SW480 (cell line): ENCODE measurements at regions not wholly inside any gene's neighbourhood (a gene's known extent, or its start where the extent isn't known, plus 50 kb on each side); places are given as distances from the start of the nearest gene placed in this dataset.

Source experiments
- DNase-seq: peaks from one replicate; pipeline ENCODE4 v3.0.0-alpha.2; 2016; ENCODE audit warnings: low spot score

- no peak for DNase-seq
These were observed 284.3 kb upstream of the LRATD1 start for GRCh38 chr2:14348247-14348646.

GRCh38 chr2:14350856-14351255 is 281.7 kb upstream of the LRATD1 start:
- no peak for DNase-seq

- no peak for DNase-seq
These were observed 280.4 kb upstream of the LRATD1 start for GRCh38 chr2:14352067-14352466.

GRCh38 chr2:14354231-14354630 is 278.3 kb upstream of the LRATD1 start:
- no peak for DNase-seq

GRCh38 chr2:14355102-14355501 is 277.4 kb upstream of the LRATD1 start:
- no peak for DNase-seq

GRCh38 chr2:14358339-14358738 is 274.2 kb upstream of the LRATD1 start:
- DNase-seq, result no peak

GRCh38 chr2:14358774-14359173 is 273.7 kb upstream of the LRATD1 start:
- DNase-seq, result no peak

GRCh38 chr2:14363137-14363536 is 269.4 kb upstream of the LRATD1 start:
- DNase-seq, result no peak

- no peak for DNase-seq
These were observed 268.5 kb upstream of the LRATD1 start for GRCh38 chr2:14363976-14364375.

GRCh38 chr2:14364471-14364870 is 268.0 kb upstream of the LRATD1 start:
- DNase-seq, result peak; percentile 38

GRCh38 chr2:14385043-14385442 is 247.5 kb upstream of the LRATD1 start:
- no peak for DNase-seq

GRCh38 chr2:14387332-14387731 is 245.2 kb upstream of the LRATD1 start:
- no peak for DNase-seq

- DNase-seq, result no peak
These were observed 243.8 kb upstream of the LRATD1 start for GRCh38 chr2:14388724-14389123.

- DNase-seq, result no peak
These were observed 235.9 kb upstream of the LRATD1 start for GRCh38 chr2:14396533-14397083.

GRCh38 chr2:14398641-14399040 is 233.9 kb upstream of the LRATD1 start:
- DNase-seq, result no peak

- no peak for DNase-seq
These were observed 230.6 kb upstream of the LRATD1 start for GRCh38 chr2:14401873-14402272.

GRCh38 chr2:14408695-14409094 is 223.8 kb upstream of the LRATD1 start:
- DNase-seq, result no peak

GRCh38 chr2:14417551-14417950 is 215.0 kb upstream of the LRATD1 start:
- DNase-seq, result no peak

GRCh38 chr2:14418115-14418514 is 214.4 kb upstream of the LRATD1 start:
- no peak for DNase-seq

- peak; percentile 66 for DNase-seq
These were observed 211.7 kb upstream of the LRATD1 start for GRCh38 chr2:14420851-14421250.

- no peak for DNase-seq
These were observed 210.1 kb upstream of the LRATD1 start for GRCh38 chr2:14422426-14422825.

GRCh38 chr2:14423145-14423906 is 209.2 kb upstream of the LRATD1 start:
- DNase-seq, result no peak

GRCh38 chr2:14424478-14425390 is 207.8 kb upstream of the LRATD1 start:
- DNase-seq, result peak; percentile 32
